AG09319 (cell line): ENCODE measurements at regions not wholly inside any gene's neighbourhood (a gene's known extent, or its start where the extent isn't known, plus 50 kb on each side); places are given as distances from the start of the nearest gene placed in this dataset.
"Not testable (repeated sequence)": the region's sequence is repeated elsewhere in the genome, so short reads cannot be mapped to it uniquely, and the experiment has no call there.

Experiments
- DNase-seq: peaks from one replicate; pipeline ENCODE4 v3.0.0-alpha.2; 2010; ENCODE audit warnings: low read depth; ENCODE audit errors: extremely low read depth
- CTCF ChIP-seq: IDR thresholded peaks from 2 replicates; pipeline ENCODE4 v1.5.1; 2011; ENCODE audit warnings: low read depth, mild to moderate bottlenecking, inconsistent platforms, low read length, moderate library complexity

GRCh38 chr2:62654876-62655359 lies 50.6 kb upstream of the EHBP1 start:
- DNase-seq: no peak
- TF ChIP-seq CTCF: no peak

- no peak for TF ChIP-seq CTCF
- no peak for DNase-seq
These were observed 51.1 kb upstream of the EHBP1 start for GRCh38 chr2:62654423-62654791.

GRCh38 chr2:62653582-62654422 lies 51.7 kb upstream of the EHBP1 start:
- TF ChIP-seq CTCF: no peak
- DNase-seq: no peak

GRCh38 chr2:62649087-62649486 lies 56.4 kb upstream of the EHBP1 start:
- DNase-seq: not testable (repeated sequence)

GRCh38 chr2:62643100-62643471 lies 62.4 kb upstream of the EHBP1 start:
- TF ChIP-seq CTCF: no peak
- no peak for DNase-seq

GRCh38 chr2:62642429-62643099 lies 62.9 kb upstream of the EHBP1 start:
- DNase-seq: no peak
- TF ChIP-seq CTCF: no peak

GRCh38 chr2:62641936-62642335 lies 63.6 kb upstream of the EHBP1 start:
- DNase-seq: no peak
- TF ChIP-seq CTCF: no peak

GRCh38 chr2:62641410-62641843 lies 64.1 kb upstream of the EHBP1 start:
- no peak for TF ChIP-seq CTCF
- no peak for DNase-seq
